Sciatic nerve (tissue), 2 donors: ENCODE measurements at regions not wholly inside any gene's neighbourhood (a gene's known extent, or its start where the extent isn't known, plus 50 kb on each side); places are given as distances from the start of the nearest gene placed in this dataset.
"Not testable (repeated sequence)": the region's sequence is repeated elsewhere in the genome, so short reads cannot be mapped to it uniquely, and the experiment has no call there.

Experiments used
- ATAC-seq: fragments of 200-7000 bp; cut with Tn5 transposase; one replicate; pipeline ENCODE4 v1.9.1; 2020; ENCODE audit warnings: mild to moderate bottlenecking, moderate library complexity
- DNase-seq: peaks from one replicate; pipeline ENCODE4 v3.0.0-alpha.2; 2020; ENCODE audit warnings: low spot score
- intact Hi-C: fragments of 100-400 bp; cut with DNase I; formaldehyde crosslinking; loops from one replicate; pipeline ENCODE4 v1.14.2; 2022
- donor health status: DM: no; HTN: no; CAD: no.
- donor health status: DM: no; HTN: no; CAD: no.

DNA sequence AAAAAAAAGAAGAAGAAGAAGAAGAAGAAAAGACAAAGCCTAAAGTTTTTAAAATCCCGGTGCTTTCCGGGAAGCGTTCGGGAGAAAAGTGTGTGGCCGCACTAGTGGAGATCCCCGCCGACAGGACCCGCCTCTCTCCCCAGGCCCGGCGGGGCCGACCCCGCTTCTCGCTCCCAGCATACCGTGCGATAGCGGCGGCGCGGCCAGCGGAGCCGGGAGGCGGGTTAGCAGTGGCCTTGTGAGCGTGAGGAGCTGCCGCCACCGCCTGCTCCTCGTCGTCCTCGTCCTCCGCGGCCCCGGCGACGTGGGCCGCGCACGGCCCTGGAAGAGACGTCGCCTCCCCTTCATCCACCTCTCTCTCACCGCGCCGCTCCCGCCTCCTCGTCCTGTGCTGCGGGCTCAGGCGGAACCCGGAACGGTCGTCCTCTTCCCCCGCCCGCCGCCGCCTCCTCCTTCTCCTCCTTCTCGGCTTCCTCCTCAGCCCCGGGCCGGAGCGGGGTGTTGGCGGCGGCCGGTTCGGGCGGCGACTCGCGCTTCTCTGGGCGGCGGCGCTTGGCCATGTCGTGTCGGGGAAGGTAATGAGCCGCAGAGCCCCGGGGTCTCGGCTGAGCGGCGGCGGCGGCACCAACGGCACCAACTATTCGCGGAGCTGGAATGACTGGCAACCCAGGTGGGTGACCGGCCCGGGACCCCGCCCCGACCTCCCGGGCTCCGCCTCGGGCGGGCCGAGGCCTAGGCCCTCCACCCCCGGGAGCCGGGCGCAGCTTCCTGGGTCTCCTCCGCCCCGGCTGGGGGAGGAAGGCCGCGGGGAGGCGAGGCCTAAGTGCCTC is 62.6 kb upstream of the CDR2 start:
- ATAC-seq, result peak; percentile 99
- intact Hi-C loops, result not testable (repeated sequence)
- DNase-seq, result peak; percentile 88

DNA sequence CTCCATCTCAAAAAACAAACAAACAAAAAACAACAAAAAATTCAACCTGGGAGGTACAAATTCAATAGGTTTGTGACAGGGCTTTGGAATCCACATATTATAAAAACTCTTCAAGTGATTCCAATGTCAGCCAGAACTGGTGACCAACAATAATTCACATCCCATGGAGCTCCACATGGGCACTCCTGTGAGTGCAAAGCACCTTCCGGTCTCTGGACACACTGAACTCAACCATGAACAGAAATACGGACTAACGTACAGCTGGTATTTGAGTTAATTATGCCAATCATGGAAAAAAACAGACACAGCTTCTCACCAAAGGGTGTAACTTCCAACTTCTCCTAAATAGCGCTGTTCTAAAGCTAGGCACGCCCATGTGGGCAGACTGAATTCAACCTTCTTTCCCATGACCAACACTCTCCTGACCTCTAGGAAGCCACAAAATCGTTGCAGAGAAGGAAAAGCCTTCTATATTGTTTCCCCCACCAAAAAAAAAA is 62.0 kb upstream of the CDR2 start:
- DNase-seq, intact Hi-C loops: not testable (repeated sequence)
- ATAC-seq, result peak; percentile 91

DNA sequence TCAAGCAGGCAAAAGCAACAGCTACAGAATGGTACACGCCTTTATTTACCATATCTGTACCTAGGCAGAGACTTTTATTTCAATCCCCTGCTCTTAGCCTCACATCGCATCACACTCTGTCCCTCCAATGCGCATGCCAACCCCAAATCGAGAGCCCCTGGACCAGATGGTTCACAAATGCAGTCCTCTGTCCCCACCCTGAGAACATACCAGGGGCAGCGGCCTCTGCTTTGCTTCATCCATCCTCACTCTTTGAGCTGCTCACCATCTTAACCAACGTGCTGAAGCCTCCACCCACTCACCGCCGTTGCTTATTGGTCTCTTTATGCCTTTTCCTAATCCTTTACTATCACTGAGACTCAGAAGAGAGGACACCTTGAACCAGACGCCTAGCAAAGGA is 56.9 kb upstream of the CDR2 start:
- ATAC-seq, DNase-seq, intact Hi-C loops: not testable (repeated sequence)

DNA sequence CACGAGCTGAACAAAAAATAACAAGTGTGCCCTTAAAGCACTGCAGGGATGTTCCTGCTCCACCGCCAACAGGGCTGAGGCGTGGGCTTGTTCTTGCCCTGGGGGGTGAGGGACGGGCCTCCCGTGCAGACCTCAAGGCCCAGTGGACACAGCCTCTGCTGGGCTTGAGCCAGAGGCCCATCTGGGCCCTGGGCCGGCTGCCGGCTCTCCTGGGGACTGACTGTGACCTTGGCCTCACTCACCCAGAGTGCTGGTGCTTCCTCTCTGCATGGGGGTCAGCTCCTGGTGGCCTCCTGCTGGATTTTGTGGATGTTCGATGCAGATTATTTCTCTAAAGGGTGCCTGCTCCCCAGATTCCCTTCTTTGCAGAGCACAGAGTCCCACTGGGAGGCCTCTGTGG is 54.2 kb upstream of the CDR2 start:
- no peak for ATAC-seq
- intact Hi-C loops, result no loop called here
- no peak for DNase-seq

DNA sequence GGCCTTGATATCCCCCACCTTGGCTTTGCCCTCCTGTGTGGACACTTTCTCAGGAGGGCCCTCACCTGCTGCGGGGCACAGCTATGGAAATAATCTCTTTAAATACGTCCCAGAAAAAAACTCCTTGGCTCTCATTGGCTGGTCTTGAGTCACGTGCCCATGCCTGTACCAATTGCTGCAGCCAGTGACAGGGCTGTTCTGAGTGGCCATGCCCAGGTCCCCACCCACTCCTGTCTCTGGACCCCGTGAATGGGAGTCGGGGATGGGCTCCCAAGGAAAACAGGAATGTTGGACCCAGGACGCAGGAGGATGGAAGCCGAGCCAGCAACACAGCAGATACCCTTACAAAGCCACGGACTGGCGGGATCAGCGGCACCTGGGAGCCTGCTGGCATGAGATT is 53.1 kb upstream of the CDR2 start:
- DNase-seq (no peak), ATAC-seq (no peak)
- intact Hi-C loops, result no loop called here

DNA sequence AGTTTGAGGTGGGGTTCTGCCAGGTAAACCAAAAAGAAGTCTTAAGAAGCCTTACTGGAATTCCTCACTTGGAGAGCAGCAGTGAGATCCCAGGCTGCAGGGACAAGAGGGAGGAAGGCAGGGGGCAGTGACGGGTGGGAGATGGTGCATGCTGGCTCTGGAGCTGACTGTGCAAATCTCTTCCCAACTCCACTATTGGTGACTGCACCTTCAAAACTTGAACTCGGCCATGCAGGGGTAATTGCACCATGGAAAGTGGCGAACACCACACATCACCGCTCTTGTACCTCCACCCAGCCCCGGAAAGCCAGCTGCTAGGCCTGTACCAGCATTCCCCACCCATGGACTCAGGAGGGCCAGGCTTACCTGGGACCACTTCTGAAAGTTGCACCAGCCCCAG is 51.4 kb upstream of the CDR2 start:
- DNase-seq, result no peak
- peak; percentile 21 for ATAC-seq
- intact Hi-C loops, result no loop called here

DNA sequence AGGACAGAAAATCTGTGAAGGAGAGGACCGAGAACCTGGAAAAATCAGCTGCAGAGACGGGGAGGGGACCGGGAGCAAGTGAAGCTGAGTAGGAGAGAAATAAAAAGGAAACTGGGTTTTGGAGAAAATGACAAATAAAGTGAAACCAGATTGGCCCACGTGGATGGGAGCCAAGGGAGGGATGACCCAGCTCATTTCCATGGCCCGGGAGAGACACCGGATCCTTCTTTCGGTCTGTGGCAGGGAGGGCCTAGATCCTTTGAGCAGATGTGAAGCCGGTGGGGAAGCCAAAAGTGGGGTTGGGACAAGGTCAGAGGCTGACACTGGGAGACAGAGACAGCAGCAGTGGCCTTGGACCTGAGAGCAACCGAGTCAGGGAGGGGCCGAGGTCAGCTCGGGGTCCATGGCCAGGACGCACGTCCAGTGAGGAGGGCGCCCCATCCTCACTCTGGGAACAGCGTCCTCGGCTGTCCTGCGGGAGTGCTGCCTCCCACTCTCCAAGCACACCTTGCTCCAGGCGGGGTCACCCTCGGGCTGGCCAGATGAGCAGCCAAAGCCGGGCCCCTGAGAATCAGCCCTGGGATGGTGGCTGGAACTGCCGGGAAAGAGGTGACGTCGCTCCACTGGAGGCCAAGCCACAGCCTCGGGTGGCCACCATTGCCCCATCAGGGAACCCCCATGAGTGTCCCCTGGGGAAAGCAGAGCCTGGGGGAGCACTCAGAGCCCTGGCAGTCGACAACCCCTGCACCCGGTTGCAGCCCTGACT is 50.8 kb upstream of the CDR2 start:
- DNase-seq, result peak; percentile 87
- peak; percentile 93 for ATAC-seq
- intact Hi-C loops, result no loop called here

DNA sequence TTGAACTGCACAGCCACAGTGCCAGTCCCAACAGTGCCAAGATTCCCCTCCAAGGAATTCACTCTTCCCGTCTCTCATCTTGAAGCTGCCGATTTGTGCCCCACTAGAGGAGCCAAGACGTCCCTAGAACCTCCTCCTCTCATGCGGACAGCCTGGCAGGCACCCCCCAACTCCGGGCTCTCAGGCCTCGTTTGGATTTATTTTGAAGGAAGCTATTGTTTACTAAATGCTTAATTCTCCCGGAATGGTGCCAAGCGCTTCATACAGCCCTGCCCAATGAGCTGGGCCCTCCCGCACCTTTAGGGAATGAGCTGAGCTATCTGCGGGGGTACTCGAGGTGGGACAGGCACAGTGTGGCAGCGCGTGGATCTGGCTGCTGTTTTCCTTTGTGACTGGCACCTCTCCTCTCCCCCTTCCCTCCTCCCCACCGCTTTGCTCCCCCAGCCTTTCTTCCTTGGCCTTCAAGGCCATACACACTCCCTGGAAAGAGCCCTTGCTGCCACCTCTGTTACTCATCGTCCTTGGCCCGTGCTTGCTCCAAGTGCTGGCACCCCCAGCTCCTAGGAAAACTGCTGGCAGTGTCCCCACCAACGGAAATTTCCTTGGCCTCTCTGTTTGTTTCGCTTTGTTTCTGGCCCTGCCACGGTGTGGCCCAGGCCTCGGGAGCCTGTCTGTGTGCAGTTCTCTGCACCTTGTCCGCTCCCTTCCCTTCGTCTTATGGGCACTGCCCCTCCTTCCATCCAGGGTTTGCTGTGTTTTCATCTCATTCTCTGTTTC is 49.9 kb upstream of the CDR2 start:
- ATAC-seq (peak; percentile 60), DNase-seq (no peak)
- intact Hi-C loops, result no loop called here
